Body of pancreas (tissue), 4 donors: ENCODE measurements at regions not wholly inside any gene's neighbourhood (a gene's known extent, or its start where the extent isn't known, plus 50 kb on each side); places are given as distances from the start of the nearest gene placed in this dataset.

Experiments used
- POLR2A ChIP-seq, 3 donors: fragments of 450-650 bp; IDR thresholded peaks; one replicate each; pipeline ENCODE4 v1.6.1; 2016; ENCODE audit warnings: antibody characterized with exemption in 3 of 3, mild to moderate bottlenecking in 2 of 3
- TF ChIP-seq, protein P1 (sequence below), 7 experiments: fragments of 450-650 bp in 4 of 7; fragments of 200-600 bp in 3 of 7; sonication (generic) in 3 of 7; IDR thresholded peaks; one replicate each; pipeline ENCODE4 v1.5.1; 2016 to 2019; ENCODE audit warnings: antibody characterized with exemption in 7 of 7

DNA sequence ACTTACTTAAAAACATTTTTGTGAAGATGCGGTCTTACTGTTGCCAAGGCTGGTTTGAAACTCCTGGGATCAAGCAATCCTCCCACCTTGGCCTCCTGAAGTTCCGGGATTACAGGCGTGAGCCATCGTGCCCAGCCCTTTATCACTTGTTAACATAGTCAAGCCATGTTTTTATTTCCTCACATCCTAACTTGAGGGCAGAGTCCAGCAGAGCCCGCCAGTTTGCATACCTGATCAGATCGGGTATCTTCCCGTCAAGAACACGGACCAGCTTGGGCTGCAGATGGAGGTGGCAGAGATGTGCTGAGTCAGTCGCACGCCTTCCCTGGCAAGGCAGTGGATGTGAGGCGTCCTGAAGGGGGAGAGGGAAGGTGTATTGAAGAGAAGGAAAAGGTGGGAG lies 447.3 kb upstream of the USP9Y start:
- TF ChIP-seq POLR2A (IDR thresholded peaks at IDR 0.05): no peak
- TF ChIP-seq, protein P1, sequence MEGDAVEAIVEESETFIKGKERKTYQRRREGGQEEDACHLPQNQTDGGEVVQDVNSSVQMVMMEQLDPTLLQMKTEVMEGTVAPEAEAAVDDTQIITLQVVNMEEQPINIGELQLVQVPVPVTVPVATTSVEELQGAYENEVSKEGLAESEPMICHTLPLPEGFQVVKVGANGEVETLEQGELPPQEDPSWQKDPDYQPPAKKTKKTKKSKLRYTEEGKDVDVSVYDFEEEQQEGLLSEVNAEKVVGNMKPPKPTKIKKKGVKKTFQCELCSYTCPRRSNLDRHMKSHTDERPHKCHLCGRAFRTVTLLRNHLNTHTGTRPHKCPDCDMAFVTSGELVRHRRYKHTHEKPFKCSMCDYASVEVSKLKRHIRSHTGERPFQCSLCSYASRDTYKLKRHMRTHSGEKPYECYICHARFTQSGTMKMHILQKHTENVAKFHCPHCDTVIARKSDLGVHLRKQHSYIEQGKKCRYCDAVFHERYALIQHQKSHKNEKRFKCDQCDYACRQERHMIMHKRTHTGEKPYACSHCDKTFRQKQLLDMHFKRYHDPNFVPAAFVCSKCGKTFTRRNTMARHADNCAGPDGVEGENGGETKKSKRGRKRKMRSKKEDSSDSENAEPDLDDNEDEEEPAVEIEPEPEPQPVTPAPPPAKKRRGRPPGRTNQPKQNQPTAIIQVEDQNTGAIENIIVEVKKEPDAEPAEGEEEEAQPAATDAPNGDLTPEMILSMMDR (IDR thresholded peaks at IDR 0.05): no peak
